DND-41 (cell line): ENCODE measurements at regions not wholly inside any gene's neighbourhood (a gene's known extent, or its start where the extent isn't known, plus 50 kb on each side); places are given as distances from the start of the nearest gene placed in this dataset.

ENCODE experiments used
- ATAC-seq: fragments of 200-7000 bp; cut with Tn5 transposase; 3 replicates; pipeline ENCODE4 v1.9.1; 2021; ENCODE audit warnings: low read depth; ENCODE audit not compliant: insufficient read depth
- DNase-seq: peaks from one replicate; pipeline ENCODE4 v3.0.0-alpha.2; 2020
- H2AFZ ChIP-seq: 2 replicates; pipeline ENCODE4 v1.6.0; 2012; ENCODE audit warnings: low read depth, low read length
- H3K27ac ChIP-seq: 2 replicates; pipeline ENCODE4 v1.5.1; 2012; ENCODE audit warnings: low read length, inconsistent platforms
- H3K27me3 ChIP-seq: fragments of 200-600 bp; sonication (generic); 2 replicates; pipeline ENCODE4 v1.6.0; 2012; ENCODE audit warnings: low read length, mild to moderate bottlenecking, inconsistent platforms; ENCODE audit not compliant: insufficient read depth, poor library complexity
- H3K36me3 ChIP-seq: 2 replicates; pipeline ENCODE4 v1.5.1; 2012; ENCODE audit warnings: low read length, inconsistent platforms; ENCODE audit not compliant: insufficient read depth
- H3K4me1 ChIP-seq: 2 replicates; pipeline ENCODE4 v1.5.1; 2012; ENCODE audit warnings: mild to moderate bottlenecking, low read length; ENCODE audit not compliant: insufficient read depth
- H3K4me2 ChIP-seq: 2 replicates; pipeline ENCODE4 v1.6.0; 2012; ENCODE audit warnings: mild to moderate bottlenecking, moderate library complexity, low read length, inconsistent platforms; ENCODE audit not compliant: insufficient read depth
- H3K4me3 ChIP-seq, 2 experiments: fragments of 200-600 bp in 1 of 2; shearing (Covaris generic) in 1 of 2; 2 replicates each; pipeline ENCODE4 v1.5.1; 2012 to 2016; ENCODE audit warnings: inconsistent platforms in 2 of 2, low read length in 2 of 2, mild to moderate bottlenecking in 2 of 2, low read depth in 1 of 2, moderate library complexity in 1 of 2
- H3K79me2 ChIP-seq: 2 replicates; pipeline ENCODE4 v1.6.0; 2012; ENCODE audit warnings: low read length, inconsistent platforms; ENCODE audit not compliant: insufficient read depth
- H3K9ac ChIP-seq: 2 replicates; pipeline ENCODE4 v1.6.0; 2012; ENCODE audit warnings: low read depth, mild to moderate bottlenecking, inconsistent platforms, low read length, moderate library complexity
- H3K9me3 ChIP-seq: 2 replicates; pipeline ENCODE4 v1.5.1; 2012; ENCODE audit warnings: low read length, moderate library complexity, mild to moderate bottlenecking, inconsistent platforms; ENCODE audit not compliant: insufficient read depth, severe bottlenecking
- H4K20me1 ChIP-seq: 2 replicates; pipeline ENCODE4 v1.6.0; 2012; ENCODE audit warnings: low read length; ENCODE audit not compliant: insufficient read depth
- CTCF ChIP-seq: IDR thresholded peaks from 2 replicates; pipeline ENCODE4 v1.5.1; 2012; ENCODE audit warnings: borderline replicate concordance, low read length, moderate library complexity, mild to moderate bottlenecking; ENCODE audit not compliant: poor library complexity, severe bottlenecking; ENCODE audit errors: extremely low read depth
- EZH2 ChIP-seq: IDR thresholded peaks from 3 replicates; pipeline ENCODE4 v1.6.1; 2012; ENCODE audit warnings: borderline replicate concordance, low read depth, mild to moderate bottlenecking, moderate library complexity, low read length, inconsistent platforms; ENCODE audit not compliant: severe bottlenecking

- Histone ChIP-seq H3K4me3 (no peak overlapping the region), H3K27ac (no peak overlapping the region), H4K20me1 (no peaks in the 10 kb centered on the region), H3K9ac (no peak overlapping the region), H3K4me1 (no peaks in the 10 kb centered on the region), H3K4me2 (no peak overlapping the region), H3K9me3 (no peaks in the 10 kb centered on the region), H3K36me3 (no peaks in the 10 kb centered on the region), H2AFZ (no peak overlapping the region), H3K79me2 (no peaks in the 10 kb centered on the region), H3K27me3 (peaks cover 7% of the 10 kb centered on the region)
- no peak for DNase-seq
- ATAC-seq, result no peak
- no peak for TF ChIP-seq CTCF
- TF ChIP-seq EZH2, result no peak
Measured at GRCh38 chr15:31822463-31822862, 207.9 kb upstream of the CHRNA7 start.

- DNase-seq, result no peak
- no peak overlapping the region for H3K4me3 ChIP-seq
- H3K27ac ChIP-seq, result no peak overlapping the region
- no peak overlapping the region for H3K4me2 ChIP-seq
- H2AFZ ChIP-seq, result no peak overlapping the region
- H3K79me2 ChIP-seq, result no peaks in the 10 kb centered on the region
- H3K27me3 ChIP-seq, result peaks cover 7% of the 10 kb centered on the region
- no peak for ATAC-seq
- no peak overlapping the region for H3K9ac ChIP-seq
- H4K20me1 ChIP-seq, result no peaks in the 10 kb centered on the region
- H3K36me3 ChIP-seq, result no peaks in the 10 kb centered on the region
- H3K4me1 ChIP-seq, result no peaks in the 10 kb centered on the region
- H3K9me3 ChIP-seq, result no peaks in the 10 kb centered on the region
- TF ChIP-seq CTCF (no peak), EZH2 (no peak)
Measured at GRCh38 chr15:31824024-31824423, 206.3 kb upstream of the CHRNA7 start.

GRCh38 chr15:31828594-31828993, 201.7 kb upstream of the CHRNA7 start:
- Histone ChIP-seq H3K79me2 (no peaks in the 10 kb centered on the region), H3K9ac (no peak overlapping the region), H3K27ac (no peak overlapping the region), H3K36me3 (no peaks in the 10 kb centered on the region), H2AFZ (no peak overlapping the region), H3K4me3 (no peak overlapping the region), H3K4me1 (no peaks in the 10 kb centered on the region), H3K27me3 (peaks cover 5% of the 10 kb centered on the region), H4K20me1 (no peaks in the 10 kb centered on the region), H3K4me2 (no peak overlapping the region), H3K9me3 (no peaks in the 10 kb centered on the region)
- no peak for TF ChIP-seq CTCF
- ATAC-seq (no peak), DNase-seq (no peak)

DNA sequence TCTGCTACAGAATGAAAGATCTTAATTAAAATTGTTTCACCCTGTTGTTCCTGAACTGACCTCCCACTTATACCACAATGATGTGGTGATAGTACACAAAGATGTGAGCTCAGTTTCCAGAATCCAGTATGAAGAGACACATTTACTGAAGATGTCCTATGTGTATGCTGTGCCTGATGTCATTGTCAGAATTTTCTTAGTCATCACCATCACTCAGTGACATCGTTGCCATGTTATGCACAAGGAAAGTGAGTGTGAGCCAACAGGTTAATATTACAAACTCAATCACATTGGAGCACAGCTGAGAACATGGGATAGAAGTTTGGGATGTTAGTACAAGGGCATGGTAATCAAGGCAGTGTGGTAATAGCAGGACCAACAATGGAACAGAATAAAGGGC, 199.7 kb upstream of the CHRNA7 start:
- H2AFZ ChIP-seq, result no peak overlapping the region
- no peak overlapping the region for H3K9ac ChIP-seq
- no peaks in the 10 kb centered on the region for H3K36me3 ChIP-seq
- H4K20me1 ChIP-seq, result no peaks in the 10 kb centered on the region
- H3K4me2 ChIP-seq, result no peak overlapping the region
- peaks cover 5% of the 10 kb centered on the region for H3K27me3 ChIP-seq
- H3K4me1 ChIP-seq, result no peaks in the 10 kb centered on the region
- H3K79me2 ChIP-seq, result no peaks in the 10 kb centered on the region
- no peaks in the 10 kb centered on the region for H3K9me3 ChIP-seq
- TF ChIP-seq EZH2 (no peak), CTCF (no peak)
- DNase-seq, result no peak
- no peak for ATAC-seq
- H3K27ac ChIP-seq, result no peak overlapping the region
- H3K4me3 ChIP-seq, result no peak overlapping the region
